B cell (primary cell): ENCODE measurements at regions not wholly inside any gene's neighbourhood (a gene's known extent, or its start where the extent isn't known, plus 50 kb on each side); places are given as distances from the start of the nearest gene placed in this dataset.

Experiments
- ATAC-seq: fragments of 200-7000 bp; cut with Tn5 transposase; one replicate; pipeline ENCODE4 v1.10.0; 2021; ENCODE audit warnings: low read depth, mild to moderate bottlenecking, moderate number of reproducible peaks, moderate library complexity
- CTCF ChIA-PET: fragments of 350-600 bp; sonication (Branson Sonifier 250); formaldehyde crosslinking; loops from one replicate; lab custom pipeline; 2021; ENCODE audit warnings: antibody characterized with exemption, inconsistent platforms; lab: Charles Lee
- POLR2A ChIA-PET: fragments of 350-600 bp; sonication (Branson Sonifier 250); formaldehyde crosslinking; loops from one replicate; lab custom pipeline; 2021; ENCODE audit warnings: antibody characterized with exemption; lab: Charles Lee
- DNase-seq: peaks from one replicate; pipeline ENCODE4 v3.0.0; 2013
- H2AFZ ChIP-seq: 2 replicates; pipeline ENCODE4 v1.6.1; 2012; ENCODE audit warnings: mild to moderate bottlenecking, low read depth, low read length; ENCODE audit not compliant: insufficient read depth, poor library complexity, severe bottlenecking
- H3K27ac ChIP-seq, 2 donors: 1 replicate in 1 of 2; 2 replicates in 1 of 2; pipeline ENCODE4 v1.5.1; 2012 to 2013; ENCODE audit warnings: low read length in 2 of 2, mild to moderate bottlenecking in 2 of 2, moderate library complexity in 1 of 2
- H3K27me3 ChIP-seq, 4 experiments: fragments of 200-600 bp in 1 of 4; sonication (generic) in 1 of 4; replicated peaks in 1 of 4; 1 replicate in 2 of 4; 2 replicates in 2 of 4; pipeline versions ENCODE4 v1.6.1 to v1.7.0; 2013 to 2016; ENCODE audit warnings: low read length in 3 of 4, mild to moderate bottlenecking in 2 of 4, mixed read lengths in 1 of 4, moderate library complexity in 1 of 4; ENCODE audit not compliant: insufficient read depth in 4 of 4, control insufficient read depth in 3 of 4; ENCODE audit errors: control extremely low read depth in 1 of 4
- H3K36me3 ChIP-seq, 2 experiments: replicated peaks in 1 of 2; 1 replicate in 1 of 2; 2 replicates in 1 of 2; pipeline versions ENCODE4 v1.6.1 to v1.7.1; 2013; ENCODE audit warnings: low read length in 1 of 2; ENCODE audit not compliant: insufficient read depth in 2 of 2, control insufficient read depth in 1 of 2; ENCODE audit errors: control extremely low read depth in 1 of 2, extremely low read depth in 1 of 2
- H3K4me1 ChIP-seq, 2 donors: fragments of 200-600 bp in 1 of 2; sonication (generic) in 1 of 2; 1 replicate in 1 of 2; 2 replicates in 1 of 2; pipeline versions ENCODE4 v1.5.1 to v1.6.1; 2013 to 2017; ENCODE audit warnings: low read length in 2 of 2; ENCODE audit not compliant: control insufficient read depth in 2 of 2, insufficient read depth in 2 of 2
- H3K4me2 ChIP-seq: replicated peaks from 2 replicates; pipeline ENCODE3; 2012; ENCODE audit warnings: mild to moderate bottlenecking, low read depth, low read length; ENCODE audit not compliant: poor library complexity, severe bottlenecking
- H3K4me3 ChIP-seq, 5 experiments: fragments of 200-600 bp in 1 of 5; sonication (generic) in 1 of 5; 1 replicate in 3 of 5; 2 replicates in 2 of 5; pipeline versions ENCODE4 v1.5.1 to v1.7.0; 2011 to 2016; ENCODE audit warnings: low read length in 4 of 5, mild to moderate bottlenecking in 4 of 5, low read depth in 2 of 5, control low read depth in 1 of 5, moderate library complexity in 1 of 5; ENCODE audit not compliant: insufficient read depth in 1 of 5; ENCODE audit errors: control extremely low read depth in 1 of 5, extremely low read depth in 1 of 5
- H3K79me2 ChIP-seq: fragments of 200-600 bp; sonication (generic); one replicate; pipeline ENCODE4 v1.6.0; 2016; ENCODE audit warnings: low read length; ENCODE audit not compliant: control insufficient read depth, insufficient read depth
- H3K9ac ChIP-seq: fragments of 200-600 bp; sonication (generic); 2 replicates; pipeline ENCODE4 v1.6.1; 2017; ENCODE audit warnings: mild to moderate bottlenecking, low read length, moderate library complexity
- H3K9me3 ChIP-seq, 3 donors: one replicate each; pipeline versions ENCODE4 v1.6.1 to v1.7.1; 2013; ENCODE audit warnings: low read length in 2 of 3; ENCODE audit not compliant: control insufficient read depth in 2 of 3, insufficient read depth in 1 of 3; ENCODE audit errors: control extremely low read depth in 1 of 3
- H4K20me1 ChIP-seq: 2 replicates; pipeline ENCODE4 v1.6.0; 2012; ENCODE audit warnings: mild to moderate bottlenecking, low read length; ENCODE audit not compliant: insufficient read depth, control insufficient read depth, poor library complexity, severe bottlenecking
- H3K27ac Mint-ChIP-seq: one replicate; pipeline ENCODE4 v1.8.0; 2021; ENCODE audit warnings: mixed read lengths
- H3K27me3 Mint-ChIP-seq: one replicate; pipeline ENCODE4 v1.8.0; 2021; ENCODE audit warnings: mixed read lengths
- H3K4me1 Mint-ChIP-seq: one replicate; pipeline ENCODE4 v1.8.0; 2021; ENCODE audit warnings: mixed read lengths
- H3K4me3 Mint-ChIP-seq: one replicate; pipeline ENCODE4 v1.8.0; 2021; ENCODE audit warnings: mixed read lengths
- H3K9me3 Mint-ChIP-seq: one replicate; pipeline ENCODE4 v1.8.0; 2022; ENCODE audit warnings: mixed read lengths; ENCODE audit not compliant: insufficient read depth
- CTCF ChIP-seq: fragments of 200-600 bp; IDR thresholded peaks from one replicate; pipeline ENCODE4 v1.8.0; 2022; ENCODE audit warnings: antibody characterized with exemption, mild to moderate bottlenecking
- EZH2 ChIP-seq: IDR thresholded peaks from 2 replicates; pipeline ENCODE4 v1.6.1; 2012; ENCODE audit warnings: borderline replicate concordance, low read depth, mild to moderate bottlenecking, moderate library complexity, low read length; ENCODE audit not compliant: insufficient read depth, poor library complexity, severe bottlenecking
- WGBS: methylation state at CpG from one replicate; pipeline ENCODE4 v1.1.5; 2013; ENCODE audit warnings: missing lambda C conversion rate; ENCODE audit not compliant: insufficient coverage; 5-methylcytosine and 5-hydroxymethylcytosine counted together
- intact Hi-C: fragments of 100-400 bp; cut with micrococcal nuclease; formaldehyde crosslinking; loops from one replicate; pipeline ENCODE4 v1.10.0; 2022

GRCh38 chrX:20829665-20830491 is 544.3 kb upstream of the CNKSR2 start:
- Mint-ChIP-seq H3K4me3 (no peak overlapping the region), H3K27ac (no peak overlapping the region), H3K9me3 (no peaks in the 10 kb centered on the region), H3K4me1 (no peaks in the 10 kb centered on the region), H3K27me3 (no peaks in the 10 kb centered on the region)
- TF ChIP-seq EZH2 = no peak
- TF ChIP-seq CTCF = no peak
- no peaks in the 10 kb centered on the region for H3K27me3 ChIP-seq
- no peaks in the 10 kb centered on the region for H3K79me2 ChIP-seq
- no peak overlapping the region for H3K27ac ChIP-seq
- 17% methylated on average over 2 of the region's 5 CpGs for WGBS
- no peaks in the 10 kb centered on the region for H3K36me3 ChIP-seq
- CTCF ChIA-PET = no interaction called here
- no peak overlapping the region for H3K4me3 ChIP-seq
- POLR2A ChIA-PET = no interaction called here
- DNase-seq = no peak
- H3K9ac ChIP-seq = no peak overlapping the region
- no peaks in the 10 kb centered on the region for H3K9me3 ChIP-seq
- intact Hi-C loops = no loop called here
- H3K4me1 ChIP-seq = no peaks in the 10 kb centered on the region
- ATAC-seq = no peak
- H4K20me1 ChIP-seq = no peaks in the 10 kb centered on the region
- H3K4me2 ChIP-seq = no peak overlapping the region
- H2AFZ ChIP-seq = no peak overlapping the region

DNA sequence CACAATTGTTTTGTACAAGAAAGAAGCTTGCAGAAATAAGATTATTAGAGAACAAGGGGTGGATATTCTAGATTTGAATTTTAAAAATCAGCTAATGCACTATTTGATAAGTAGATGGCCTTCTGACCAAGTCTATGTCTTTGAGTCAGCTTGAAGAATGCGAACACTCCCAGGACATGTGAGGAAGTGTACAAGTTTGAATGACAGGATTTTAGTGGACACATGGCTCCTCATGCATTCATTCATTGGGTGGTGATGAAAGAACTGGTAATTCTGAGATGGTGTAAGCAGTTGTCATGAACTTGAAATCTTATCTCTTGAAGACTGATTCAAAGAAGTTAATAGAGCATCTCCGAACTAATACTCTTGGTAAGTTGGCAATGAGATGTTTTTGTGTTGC is 548.2 kb upstream of the CNKSR2 start:
- TF ChIP-seq CTCF (no peak), EZH2 (no peak)
- ATAC-seq (no peak), DNase-seq (no peak)
- Mint-ChIP-seq H3K27me3 (no peaks in the 10 kb centered on the region), H3K27ac (no peak overlapping the region), H3K4me1 (no peaks in the 10 kb centered on the region), H3K9me3 (no peaks in the 10 kb centered on the region), H3K4me3 (no peak overlapping the region)
- Histone ChIP-seq H3K36me3 (no peaks in the 10 kb centered on the region), H3K9ac (no peak overlapping the region), H4K20me1 (no peaks in the 10 kb centered on the region), H3K79me2 (no peaks in the 10 kb centered on the region), H3K9me3 (no peaks in the 10 kb centered on the region), H3K27ac (no peak overlapping the region), H3K27me3 (no peaks in the 10 kb centered on the region), H3K4me1 (no peaks in the 10 kb centered on the region), H3K4me2 (no peak overlapping the region), H2AFZ (no peak overlapping the region), H3K4me3 (no peak overlapping the region)
- intact Hi-C loops = no loop called here
- WGBS = 88% methylated on average over 1 of the region's 2 CpGs
- ChIA-PET CTCF (no interaction called here), POLR2A (no interaction called here)
